ENCODE measurements at regions not wholly inside any gene's neighbourhood (a gene's known extent, or its start where the extent isn't known, plus 50 kb on each side); places are given as distances from the start of the nearest gene placed in this dataset.

- intact Hi-C loops (cut with DNase I; ENCODE audit: low total_unique reads): no loop called here
- H3K27ac ChIP-seq: no peak overlapping the region
- DNase-seq: no peak
- no peak overlapping the region for H3K4me3 ChIP-seq
- TF ChIP-seq POLR2A (IDR thresholded peaks at IDR 0.05) (no peak), CTCF (IDR thresholded peaks at IDR 0.05) (no peak)
- H3K27me3 ChIP-seq: no peaks in the 10 kb centered on the region
- H3K36me3 ChIP-seq: no peaks in the 10 kb centered on the region
- no peaks in the 10 kb centered on the region for H3K9me3 ChIP-seq
- no peaks in the 10 kb centered on the region for H3K4me1 ChIP-seq
Measured at GRCh38 chr22:22787151-22787550, 100.5 kb upstream of the IGLL5 start.

GRCh38 chr22:22787786-22788459 lies 99.7 kb upstream of the IGLL5 start:
- DNase-seq: peak in 1 of 2 donors; percentile 24
- TF ChIP-seq POLR2A (IDR thresholded peaks at IDR 0.05) (no peak), CTCF (IDR thresholded peaks at IDR 0.05) (peak in 2 of 4 experiments; percentile 20 to 21)
- no peak overlapping the region for H3K4me3 ChIP-seq
- no peaks in the 10 kb centered on the region for H3K9me3 ChIP-seq
- H3K36me3 ChIP-seq: no peaks in the 10 kb centered on the region
- no peak overlapping the region for H3K27ac ChIP-seq
- intact Hi-C loops (cut with DNase I; ENCODE audit: low total_unique reads): no loop called here
- H3K4me1 ChIP-seq: no peaks in the 10 kb centered on the region
- no peaks in the 10 kb centered on the region for H3K27me3 ChIP-seq

- H3K9me3 ChIP-seq: no peaks in the 10 kb centered on the region
- no peak for TF ChIP-seq CTCF (IDR thresholded peaks at IDR 0.05)
- TF ChIP-seq POLR2A (IDR thresholded peaks at IDR 0.05): no peak
- H3K4me3 ChIP-seq: no peak overlapping the region
- no peaks in the 10 kb centered on the region for H3K4me1 ChIP-seq
- intact Hi-C loops (cut with DNase I; ENCODE audit: low total_unique reads): no loop called here
- no peak for DNase-seq
- no peak overlapping the region for H3K27ac ChIP-seq
- no peaks in the 10 kb centered on the region for H3K36me3 ChIP-seq
- H3K27me3 ChIP-seq: no peaks in the 10 kb centered on the region
Measured at GRCh38 chr22:22788460-22789037, 99.1 kb upstream of the IGLL5 start.

GRCh38 chr22:22789233-22789921 lies 98.2 kb upstream of the IGLL5 start:
- Histone ChIP-seq H3K4me3 (no peak overlapping the region), H3K27ac (no peak overlapping the region), H3K9me3 (no peaks in the 10 kb centered on the region), H3K4me1 (no peaks in the 10 kb centered on the region), H3K27me3 (no peaks in the 10 kb centered on the region), H3K36me3 (no peaks in the 10 kb centered on the region)
- intact Hi-C loops (cut with DNase I; ENCODE audit: low total_unique reads): no loop called here
- TF ChIP-seq POLR2A (IDR thresholded peaks at IDR 0.05): no peak
- TF ChIP-seq CTCF (IDR thresholded peaks at IDR 0.05): no peak
- DNase-seq: no peak
